ENCODE measurements at regions not wholly inside any gene's neighbourhood (a gene's known extent, or its start where the extent isn't known, plus 50 kb on each side); places are given as distances from the start of the nearest gene placed in this dataset.

GRCh38 chr3:177437513-177438337, 240.4 kb upstream of the TBL1XR1 start:
- FAIRE-seq (no peak), ATAC-seq (no peak), DNase-seq (no peak)
- Histone ChIP-seq H3K27ac (no peak overlapping the region), H3K9me3 (no peaks in the 10 kb centered on the region), H3K36me3 (no peaks in the 10 kb centered on the region), H3K4me3 (no peak overlapping the region), H3K27me3 (no peaks in the 10 kb centered on the region), H3K4me1 (no peaks in the 10 kb centered on the region)
- TF ChIP-seq, protein P1, sequence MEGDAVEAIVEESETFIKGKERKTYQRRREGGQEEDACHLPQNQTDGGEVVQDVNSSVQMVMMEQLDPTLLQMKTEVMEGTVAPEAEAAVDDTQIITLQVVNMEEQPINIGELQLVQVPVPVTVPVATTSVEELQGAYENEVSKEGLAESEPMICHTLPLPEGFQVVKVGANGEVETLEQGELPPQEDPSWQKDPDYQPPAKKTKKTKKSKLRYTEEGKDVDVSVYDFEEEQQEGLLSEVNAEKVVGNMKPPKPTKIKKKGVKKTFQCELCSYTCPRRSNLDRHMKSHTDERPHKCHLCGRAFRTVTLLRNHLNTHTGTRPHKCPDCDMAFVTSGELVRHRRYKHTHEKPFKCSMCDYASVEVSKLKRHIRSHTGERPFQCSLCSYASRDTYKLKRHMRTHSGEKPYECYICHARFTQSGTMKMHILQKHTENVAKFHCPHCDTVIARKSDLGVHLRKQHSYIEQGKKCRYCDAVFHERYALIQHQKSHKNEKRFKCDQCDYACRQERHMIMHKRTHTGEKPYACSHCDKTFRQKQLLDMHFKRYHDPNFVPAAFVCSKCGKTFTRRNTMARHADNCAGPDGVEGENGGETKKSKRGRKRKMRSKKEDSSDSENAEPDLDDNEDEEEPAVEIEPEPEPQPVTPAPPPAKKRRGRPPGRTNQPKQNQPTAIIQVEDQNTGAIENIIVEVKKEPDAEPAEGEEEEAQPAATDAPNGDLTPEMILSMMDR (IDR thresholded peaks at IDR 0.05), result no peak
- intact Hi-C loops (cut with DNase I), result no loop called here
- WGBS, 2 donors, result 91 to 95% methylated on average over 5 of the region's 5 CpGs

GRCh38 chr3:177438596-177439220, 241.4 kb upstream of the TBL1XR1 start:
- Histone ChIP-seq H3K4me1 (no peaks in the 10 kb centered on the region), H3K4me3 (no peak overlapping the region), H3K27ac (no peak overlapping the region), H3K9me3 (no peaks in the 10 kb centered on the region), H3K36me3 (no peaks in the 10 kb centered on the region), H3K27me3 (no peaks in the 10 kb centered on the region)
- FAIRE-seq, result no peak
- TF ChIP-seq, protein P1 (IDR thresholded peaks at IDR 0.05), result no peak
- ATAC-seq, result no peak
- WGBS, 2 donors, result 85 to 93% methylated on average over 7 of the region's 7 CpGs
- DNase-seq, result no peak
- intact Hi-C loops (cut with DNase I), result no loop called here

DNA sequence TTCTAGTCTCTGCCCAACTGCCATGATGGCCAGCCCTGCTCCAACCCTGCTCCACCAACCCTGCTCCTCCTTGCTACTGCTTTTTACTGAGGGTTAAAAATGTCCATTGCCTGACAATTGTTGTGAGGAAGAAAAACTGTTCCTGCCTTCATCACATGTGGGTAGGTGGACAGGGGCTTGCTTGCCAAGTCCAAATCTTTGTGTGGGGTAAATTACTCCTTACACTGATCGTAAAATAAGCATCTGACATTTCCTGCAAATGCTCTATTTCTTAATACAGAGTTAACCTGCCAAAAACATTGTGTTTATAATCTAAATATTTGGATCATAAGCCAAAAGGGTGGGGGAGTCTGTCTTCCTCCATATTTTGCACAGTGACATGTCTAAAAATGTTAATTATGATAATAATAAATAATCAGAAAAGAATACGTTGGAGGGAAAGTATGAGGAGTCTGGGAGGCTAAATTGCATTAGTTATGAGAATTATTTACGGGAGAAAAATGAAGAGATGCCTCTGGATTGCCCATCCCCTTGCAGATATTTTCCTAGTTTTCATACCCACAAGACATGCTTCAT, 242.5 kb upstream of the TBL1XR1 start:
- no peak for DNase-seq
- intact Hi-C loops (cut with DNase I), result no loop called here
- 61 to 66% methylated on average over 3 of the region's 3 CpGs for WGBS, 2 donors

DNA sequence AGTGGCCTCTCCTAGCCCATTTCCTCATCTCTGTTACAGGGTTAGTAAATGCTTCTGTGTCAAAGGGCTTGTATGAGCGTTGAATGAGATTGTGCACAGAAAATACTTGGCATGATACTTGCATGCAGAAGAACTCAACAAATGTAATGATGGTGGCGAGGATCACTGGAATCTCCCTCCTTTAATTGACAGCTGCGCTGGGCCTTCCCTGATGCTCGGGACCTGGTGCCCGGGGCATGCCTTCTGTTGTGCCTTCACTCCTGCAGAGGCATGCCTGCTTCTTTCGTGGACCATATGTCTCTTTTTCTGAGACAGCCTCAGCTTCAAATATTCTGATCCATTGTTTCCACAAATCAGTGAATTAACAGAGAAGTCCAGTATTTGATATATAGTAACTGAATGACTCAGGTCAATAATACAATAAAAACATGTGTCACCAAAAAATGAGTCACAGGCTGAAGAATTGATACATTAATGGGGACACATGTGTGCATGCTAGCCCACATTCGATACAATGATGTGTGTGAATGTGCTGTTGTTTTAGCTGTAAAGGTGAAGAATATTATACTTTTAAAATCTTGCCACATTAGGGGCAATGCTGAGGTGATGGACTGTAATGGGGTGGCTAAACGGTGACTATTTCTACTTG, 243.3 kb upstream of the TBL1XR1 start:
- intact Hi-C loops (cut with DNase I), result no loop called here
- H3K27ac ChIP-seq, result no peak overlapping the region
- TF ChIP-seq, protein P1 (IDR thresholded peaks at IDR 0.05), result no peak
- H3K4me3 ChIP-seq, result no peak overlapping the region
- no peaks in the 10 kb centered on the region for H3K9me3 ChIP-seq
- no peaks in the 10 kb centered on the region for H3K36me3 ChIP-seq
- no peak for FAIRE-seq
- ATAC-seq, result no peak
- no peak for DNase-seq
- H3K4me1 ChIP-seq, result no peaks in the 10 kb centered on the region
- no peaks in the 10 kb centered on the region for H3K27me3 ChIP-seq
- WGBS, 2 donors, result 89 to 94% methylated on average over 8 of the region's 8 CpGs

More for the DNA sequence above, 242.5 kb upstream of the TBL1XR1 start:
- TF ChIP-seq, protein P1 (IDR thresholded peaks at IDR 0.05), result no peak
- Histone ChIP-seq H3K27me3 (no peaks in the 10 kb centered on the region), H3K4me1 (no peaks in the 10 kb centered on the region), H3K36me3 (no peaks in the 10 kb centered on the region), H3K4me3 (no peak overlapping the region), H3K27ac (no peak overlapping the region), H3K9me3 (no peaks in the 10 kb centered on the region)
- FAIRE-seq (no peak), ATAC-seq (no peak)

Measured in pancreas (tissue), 10 donors.